ENCODE measurements at regions not wholly inside any gene's neighbourhood (a gene's known extent, or its start where the extent isn't known, plus 50 kb on each side); places are given as distances from the start of the nearest gene placed in this dataset.

GRCh38 chr9:129481810-129482511 lies 138.9 kb downstream of the C9orf50 start (continued):
- TF ChIP-seq BCL11A (IDR thresholded peaks at IDR 0.05; ENCODE audit: low read depth in 2 of 2, low read length in 2 of 2): no peak
- no peak for TF ChIP-seq USF2 (IDR thresholded peaks at IDR 0.05; ENCODE audit: low read length)
- no peak for TF ChIP-seq SP4 (IDR thresholded peaks at IDR 0.05; ENCODE audit: low read length)
- no peak for TF ChIP-seq RFX5 (IDR thresholded peaks at IDR 0.05; ENCODE audit: borderline replicate concordance, low read depth, low read length)
- no peak for TF ChIP-seq E2F6 (IDR thresholded peaks at IDR 0.05)
- no peak for TF ChIP-seq TAF7 (optimal IDR thresholded peaks at IDR 0.05; ENCODE audit: borderline replicate concordance, low read depth, low read length)
- no peak for TF ChIP-seq SP1 (IDR thresholded peaks at IDR 0.05; ENCODE audit: low read depth, low read length)
- TF ChIP-seq RXRA (IDR thresholded peaks at IDR 0.05; ENCODE audit: insufficient read depth, low read depth, low read length): no peak
- peak; percentile 25 to 52; a peak in 3 of 4 replicates for TF ChIP-seq RAD21 (IDR thresholded peaks at IDR 0.05 in 1 of 2, conservative IDR thresholded peaks at IDR 0.05 in 1 of 2; ENCODE audit: low read depth in 2 of 2, low read length in 2 of 2)
